GM12878 (cell line): ENCODE measurements at regions not wholly inside any gene's neighbourhood (a gene's known extent, or its start where the extent isn't known, plus 50 kb on each side); places are given as distances from the start of the nearest gene placed in this dataset.

Experiments used
- ATAC-seq: fragments of 200-7000 bp; cut with Tn5 transposase; 3 replicates; pipeline ENCODE4 v1.9.1; 2020; ENCODE audit warnings: mild to moderate bottlenecking, moderate library complexity
- BruUV-seq: library from RNA; stranded (reverse); fragments of 400-500 nt; replicated peaks from 2 replicates; lab custom pipeline; 2021; lab: Mats Ljungman, UMichigan
- CTCF ChIA-PET: fragments of 300-600 bp; sonication (Branson Sonifier 250); formaldehyde crosslinking; extraction: SDS; loops from one replicate; lab custom pipeline; 2021; ENCODE audit warnings: inconsistent platforms; lab: Yijun Ruan, JAX
- POLR2A ChIA-PET: fragments of 350-600 bp; formaldehyde crosslinking; extraction: SDS; loops from one replicate; lab custom pipeline; 2021; ENCODE audit warnings: inconsistent platforms; lab: Charles Lee
- RAD21 ChIA-PET: fragments of 300-600 bp; sonication (Branson Sonifier 250); formaldehyde crosslinking; loops from one replicate; lab custom pipeline; 2023; ENCODE audit warnings: antibody characterized with exemption; ENCODE audit not compliant: unreplicated experiment; lab: Charles Lee
- SMC1A ChIA-PET: fragments of 300-600 bp; sonication (Branson Sonifier 250); formaldehyde crosslinking; loops from one replicate; lab custom pipeline; 2023; ENCODE audit not compliant: unreplicated experiment, uncharacterized antibody; lab: Charles Lee
- DNase-seq: peaks from one replicate; pipeline ENCODE4 v3.0.0-alpha.2; 2011; ENCODE audit warnings: low read depth, low spot score
- FAIRE-seq: peaks from 3 replicates; lab custom pipeline; 2011; peaks lifted over from hg19 to GRCh38; lab: Jason Lieb, UNC
- H2AFZ ChIP-seq: 2 replicates; pipeline ENCODE4 v1.6.0; 2011; ENCODE audit warnings: low read depth, low read length, control low read depth; ENCODE audit not compliant: control insufficient read depth
- H3K27ac ChIP-seq: 2 replicates; pipeline ENCODE4 v1.5.1; 2011; ENCODE audit warnings: control low read depth; ENCODE audit not compliant: control insufficient read depth, insufficient read depth
- H3K27me3 ChIP-seq, 2 experiments: replicated peaks in 1 of 2; 2 replicates each; pipeline versions ENCODE4 v1.6.0 to v1.6.1; 2011; ENCODE audit warnings: low read length in 1 of 2; ENCODE audit not compliant: control insufficient read depth in 2 of 2, insufficient read depth in 2 of 2
- H3K36me3 ChIP-seq, 2 experiments: 2 replicates each; pipeline ENCODE4 v1.5.1; 2011; ENCODE audit warnings: low read length in 1 of 2; ENCODE audit not compliant: control insufficient read depth in 2 of 2, insufficient read depth in 2 of 2
- H3K4me1 ChIP-seq: 2 replicates; pipeline ENCODE4 v1.6.1; 2011; ENCODE audit warnings: mild to moderate bottlenecking, low read length, moderate library complexity, mixed read lengths; ENCODE audit not compliant: control insufficient read depth, insufficient read depth
- H3K4me2 ChIP-seq: 2 replicates; pipeline ENCODE4 v1.6.0; 2011; ENCODE audit warnings: control low read depth; ENCODE audit not compliant: control insufficient read depth, insufficient read depth
- H3K4me3 ChIP-seq: fragments of 200-600 bp; sonication (generic); 2 replicates; pipeline ENCODE4 v1.5.1; 2016
- H3K79me2 ChIP-seq: 2 replicates; pipeline ENCODE4 v1.6.0; 2011; ENCODE audit warnings: low read length; ENCODE audit not compliant: control insufficient read depth, insufficient read depth
- H3K9ac ChIP-seq: 2 replicates; pipeline ENCODE4 v1.8.0; 2011; ENCODE audit warnings: low read length, control low read depth, mixed read lengths; ENCODE audit not compliant: control insufficient read depth, insufficient read depth
- H3K9me3 ChIP-seq: replicated peaks from 3 replicates; pipeline ENCODE4 v1.5.1; 2011; ENCODE audit warnings: mild to moderate bottlenecking, low read length; ENCODE audit not compliant: control insufficient read depth, insufficient read depth
- H4K20me1 ChIP-seq: 2 replicates; pipeline ENCODE4 v1.6.0; 2011; ENCODE audit not compliant: control insufficient read depth, insufficient read depth
- ATF7 ChIP-seq: fragments of 450-650 bp; IDR thresholded peaks from 2 replicates; pipeline ENCODE4 v1.6.1; 2016; ENCODE audit warnings: low read depth, mild to moderate bottlenecking
- BACH1 ChIP-seq: fragments of 450-650 bp; IDR thresholded peaks from 2 replicates; pipeline ENCODE4 v1.6.1; 2017; ENCODE audit warnings: mild to moderate bottlenecking, borderline replicate concordance
- CEBPB ChIP-seq, 2 experiments: fragments of 150-350 bp in 1 of 2; IDR thresholded peaks; 2 replicates each; pipeline ENCODE4 v1.6.1; 2012 to 2014; ENCODE audit warnings: low read depth in 2 of 2, low read length in 2 of 2, borderline replicate concordance in 1 of 2, inconsistent platforms in 1 of 2
- DPF2 ChIP-seq: fragments of 450-650 bp; IDR thresholded peaks from 2 replicates; pipeline ENCODE4 v1.6.1; 2017; ENCODE audit warnings: mild to moderate bottlenecking
- E2F4 ChIP-seq: IDR thresholded peaks from 2 replicates; pipeline ENCODE4 v1.6.1; 2012; ENCODE audit warnings: low read depth, low read length, improper control_type of control experiment
- HDAC6 ChIP-seq: fragments of 200-600 bp; sonication (generic); IDR thresholded peaks from one replicate; pipeline ENCODE4 v1.8.0; 2017; ENCODE audit warnings: antibody characterized with exemption; ENCODE audit not compliant: unreplicated experiment
- MTA3 ChIP-seq: IDR thresholded peaks from 2 replicates; pipeline ENCODE4 v1.6.1; 2012; ENCODE audit warnings: low read length, inconsistent platforms, borderline replicate concordance
- PML ChIP-seq: IDR thresholded peaks from 2 replicates; pipeline ENCODE4 v1.6.1; 2012; ENCODE audit warnings: low read length, inconsistent platforms
- POU2F2 ChIP-seq: IDR thresholded peaks from 3 replicates; pipeline ENCODE4 v1.6.1; 2011; ENCODE audit warnings: low read depth, mild to moderate bottlenecking, low read length, borderline replicate concordance
- WGBS: methylation state at CpG from one replicate; pipeline ENCODE4 v1.1.6; 2016; ENCODE audit warnings: low lambda C conversion rate; ENCODE audit not compliant: insufficient replicate concordance, insufficient coverage; ENCODE audit errors: missing lambda C conversion rate; 5-methylcytosine and 5-hydroxymethylcytosine counted together
- in situ Hi-C: fragments of 300-500 bp; cut with MboI; formaldehyde crosslinking; loops from 9 replicates; pipeline ENCODE4 v1.14.3; 2018; ENCODE audit warnings: mixed read lengths
- intact Hi-C: fragments of 100-400 bp; cut with micrococcal nuclease; formaldehyde crosslinking; loops from one replicate; pipeline ENCODE4 v1.14.2; 2022; ENCODE audit not compliant: unreplicated experiment
- TF ChIP-seq, protein P1 (sequence below): IDR thresholded peaks from 2 replicates; pipeline ENCODE4 v1.6.1; 2012; ENCODE audit warnings: low read depth, low read length, improper control_type of control experiment
- TF ChIP-seq, protein P2 (sequence below): fragments of 450-650 bp; formaldehyde crosslinking; IDR thresholded peaks from 2 replicates; pipeline ENCODE4 v1.5.0; 2022; ENCODE audit warnings: mild to moderate bottlenecking, missing genetic modification characterization
- TF ChIP-seq, protein P3 (sequence below): fragments of 450-650 bp; IDR thresholded peaks from 2 replicates; pipeline ENCODE4 v1.6.1; 2016; ENCODE audit warnings: mild to moderate bottlenecking
- TF ChIP-seq, protein P4 (sequence below): fragments of 150-350 bp; IDR thresholded peaks from 2 replicates; pipeline ENCODE4 v1.6.1; 2016; ENCODE audit warnings: low read depth, low read length

GRCh38 chr7:131869986-131870385 is 313.6 kb upstream of the PODXL start (continued):
- no peak for TF ChIP-seq BACH1
- TF ChIP-seq, protein P1, sequence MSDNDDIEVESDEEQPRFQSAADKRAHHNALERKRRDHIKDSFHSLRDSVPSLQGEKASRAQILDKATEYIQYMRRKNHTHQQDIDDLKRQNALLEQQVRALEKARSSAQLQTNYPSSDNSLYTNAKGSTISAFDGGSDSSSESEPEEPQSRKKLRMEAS: no peak

GRCh38 chr7:131869169-131869844 is 312.9 kb upstream of the PODXL start:
- intact Hi-C loops: no loop called here
- no peak overlapping the region for H3K9ac ChIP-seq
- no peaks in the 10 kb centered on the region; a peak in 1 of 4 replicates for H3K27me3 ChIP-seq
- in situ Hi-C loops: no loop called here
- ChIA-PET RAD21 (no interaction called here), CTCF (interaction anchor here (2.0 kb wide), 1 partner anchor 10 kb away, joined by 13 read pairs; no protein-coding TSS in a partner anchor), POLR2A (no interaction called here), SMC1A (no interaction called here)
- no peak overlapping the region for H2AFZ ChIP-seq
- no peaks in the 10 kb centered on the region for H3K9me3 ChIP-seq
- WGBS: 10% methylated on average over 3 of the region's 3 CpGs
- H3K27ac ChIP-seq: no peak overlapping the region
- ATAC-seq (no peak), FAIRE-seq (no peak), DNase-seq (no peak)
- H3K36me3 ChIP-seq: no peaks in the 10 kb centered on the region
- no peak overlapping the region for H3K4me3 ChIP-seq
- no peaks in the 10 kb centered on the region for H3K4me1 ChIP-seq
- no peaks in the 10 kb centered on the region for H4K20me1 ChIP-seq
- H3K4me2 ChIP-seq: no peak overlapping the region
- H3K79me2 ChIP-seq: no peaks in the 10 kb centered on the region
- BruUV-seq: no TSS peak
- TF ChIP-seq POU2F2: no peak
- TF ChIP-seq, protein P2, sequence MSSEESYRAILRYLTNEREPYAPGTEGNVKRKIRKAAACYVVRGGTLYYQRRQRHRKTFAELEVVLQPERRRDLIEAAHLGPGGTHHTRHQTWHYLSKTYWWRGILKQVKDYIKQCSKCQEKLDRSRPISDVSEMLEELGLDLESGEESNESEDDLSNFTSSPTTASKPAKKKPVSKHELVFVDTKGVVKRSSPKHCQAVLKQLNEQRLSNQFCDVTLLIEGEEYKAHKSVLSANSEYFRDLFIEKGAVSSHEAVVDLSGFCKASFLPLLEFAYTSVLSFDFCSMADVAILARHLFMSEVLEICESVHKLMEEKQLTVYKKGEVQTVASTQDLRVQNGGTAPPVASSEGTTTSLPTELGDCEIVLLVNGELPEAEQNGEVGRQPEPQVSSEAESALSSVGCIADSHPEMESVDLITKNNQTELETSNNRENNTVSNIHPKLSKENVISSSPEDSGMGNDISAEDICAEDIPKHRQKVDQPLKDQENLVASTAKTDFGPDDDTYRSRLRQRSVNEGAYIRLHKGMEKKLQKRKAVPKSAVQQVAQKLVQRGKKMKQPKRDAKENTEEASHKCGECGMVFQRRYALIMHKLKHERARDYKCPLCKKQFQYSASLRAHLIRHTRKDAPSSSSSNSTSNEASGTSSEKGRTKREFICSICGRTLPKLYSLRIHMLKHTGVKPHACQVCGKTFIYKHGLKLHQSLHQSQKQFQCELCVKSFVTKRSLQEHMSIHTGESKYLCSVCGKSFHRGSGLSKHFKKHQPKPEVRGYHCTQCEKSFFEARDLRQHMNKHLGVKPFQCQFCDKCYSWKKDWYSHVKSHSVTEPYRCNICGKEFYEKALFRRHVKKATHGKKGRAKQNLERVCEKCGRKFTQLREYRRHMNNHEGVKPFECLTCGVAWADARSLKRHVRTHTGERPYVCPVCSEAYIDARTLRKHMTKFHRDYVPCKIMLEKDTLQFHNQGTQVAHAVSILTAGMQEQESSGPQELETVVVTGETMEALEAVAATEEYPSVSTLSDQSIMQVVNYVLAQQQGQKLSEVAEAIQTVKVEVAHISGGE (CRISPR knock-in tag): no peak
- no peak for TF ChIP-seq PML
- TF ChIP-seq, protein P3, sequence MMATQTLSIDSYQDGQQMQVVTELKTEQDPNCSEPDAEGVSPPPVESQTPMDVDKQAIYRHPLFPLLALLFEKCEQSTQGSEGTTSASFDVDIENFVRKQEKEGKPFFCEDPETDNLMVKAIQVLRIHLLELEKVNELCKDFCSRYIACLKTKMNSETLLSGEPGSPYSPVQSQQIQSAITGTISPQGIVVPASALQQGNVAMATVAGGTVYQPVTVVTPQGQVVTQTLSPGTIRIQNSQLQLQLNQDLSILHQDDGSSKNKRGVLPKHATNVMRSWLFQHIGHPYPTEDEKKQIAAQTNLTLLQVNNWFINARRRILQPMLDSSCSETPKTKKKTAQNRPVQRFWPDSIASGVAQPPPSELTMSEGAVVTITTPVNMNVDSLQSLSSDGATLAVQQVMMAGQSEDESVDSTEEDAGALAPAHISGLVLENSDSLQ: no peak
- TF ChIP-seq CEBPB (IDR thresholded peaks at IDR 0.05; ENCODE audit: borderline replicate concordance in 1 of 2, low read depth in 2 of 2, low read length in 2 of 2): no peak
- TF ChIP-seq MTA3: no peak
- TF ChIP-seq HDAC6: no peak
- no peak for TF ChIP-seq DPF2
- TF ChIP-seq, protein P4, sequence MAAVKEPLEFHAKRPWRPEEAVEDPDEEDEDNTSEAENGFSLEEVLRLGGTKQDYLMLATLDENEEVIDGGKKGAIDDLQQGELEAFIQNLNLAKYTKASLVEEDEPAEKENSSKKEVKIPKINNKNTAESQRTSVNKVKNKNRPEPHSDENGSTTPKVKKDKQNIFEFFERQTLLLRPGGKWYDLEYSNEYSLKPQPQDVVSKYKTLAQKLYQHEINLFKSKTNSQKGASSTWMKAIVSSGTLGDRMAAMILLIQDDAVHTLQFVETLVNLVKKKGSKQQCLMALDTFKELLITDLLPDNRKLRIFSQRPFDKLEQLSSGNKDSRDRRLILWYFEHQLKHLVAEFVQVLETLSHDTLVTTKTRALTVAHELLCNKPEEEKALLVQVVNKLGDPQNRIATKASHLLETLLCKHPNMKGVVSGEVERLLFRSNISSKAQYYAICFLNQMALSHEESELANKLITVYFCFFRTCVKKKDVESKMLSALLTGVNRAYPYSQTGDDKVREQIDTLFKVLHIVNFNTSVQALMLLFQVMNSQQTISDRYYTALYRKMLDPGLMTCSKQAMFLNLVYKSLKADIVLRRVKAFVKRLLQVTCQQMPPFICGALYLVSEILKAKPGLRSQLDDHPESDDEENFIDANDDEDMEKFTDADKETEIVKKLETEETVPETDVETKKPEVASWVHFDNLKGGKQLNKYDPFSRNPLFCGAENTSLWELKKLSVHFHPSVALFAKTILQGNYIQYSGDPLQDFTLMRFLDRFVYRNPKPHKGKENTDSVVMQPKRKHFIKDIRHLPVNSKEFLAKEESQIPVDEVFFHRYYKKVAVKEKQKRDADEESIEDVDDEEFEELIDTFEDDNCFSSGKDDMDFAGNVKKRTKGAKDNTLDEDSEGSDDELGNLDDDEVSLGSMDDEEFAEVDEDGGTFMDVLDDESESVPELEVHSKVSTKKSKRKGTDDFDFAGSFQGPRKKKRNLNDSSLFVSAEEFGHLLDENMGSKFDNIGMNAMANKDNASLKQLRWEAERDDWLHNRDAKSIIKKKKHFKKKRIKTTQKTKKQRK: no peak
- TF ChIP-seq ATF7: no peak
- no peak for TF ChIP-seq E2F4
